Lower lobe of right lung (tissue), 2 donors: ENCODE measurements at regions not wholly inside any gene's neighbourhood (a gene's known extent, or its start where the extent isn't known, plus 50 kb on each side); places are given as distances from the start of the nearest gene placed in this dataset.

ENCODE experiments used
- ATAC-seq, 2 donors: fragments of 200-7000 bp; cut with Tn5 transposase; one replicate each; pipeline ENCODE4 v1.9.1; 2020 to 2022; ENCODE audit warnings: mild to moderate bottlenecking in 2 of 2, moderate library complexity in 2 of 2
- DNase-seq: peaks from one replicate; pipeline ENCODE4 v3.0.0-alpha.2; 2020
- H3K27ac ChIP-seq: fragments of 200-600 bp; one replicate; pipeline ENCODE4 v1.8.0; 2022
- H3K27me3 ChIP-seq: fragments of 200-600 bp; one replicate; pipeline ENCODE4 v1.8.0; 2022; ENCODE audit warnings: low read depth
- H3K36me3 ChIP-seq: fragments of 200-600 bp; one replicate; pipeline ENCODE4 v1.8.0; 2022; ENCODE audit warnings: mild to moderate bottlenecking
- H3K4me1 ChIP-seq: fragments of 200-600 bp; one replicate; pipeline ENCODE4 v1.8.0; 2022
- H3K4me3 ChIP-seq: fragments of 200-600 bp; one replicate; pipeline ENCODE4 v1.8.0; 2022; ENCODE audit warnings: mild to moderate bottlenecking
- H3K9me3 ChIP-seq: fragments of 200-600 bp; one replicate; pipeline ENCODE4 v1.8.0; 2022
- intact Hi-C: fragments of 100-400 bp; cut with DNase I; formaldehyde crosslinking; loops from one replicate; pipeline ENCODE4 v1.11.0; 2022
- TF ChIP-seq, protein P1 (sequence below): fragments of 200-600 bp; IDR thresholded peaks from one replicate; pipeline ENCODE4 v1.8.0; 2022; ENCODE audit warnings: antibody characterized with exemption, mild to moderate bottlenecking
- donor health status: DM: no; HTN: yes; CAD: no; lungs with severe emphysema.

DNA sequence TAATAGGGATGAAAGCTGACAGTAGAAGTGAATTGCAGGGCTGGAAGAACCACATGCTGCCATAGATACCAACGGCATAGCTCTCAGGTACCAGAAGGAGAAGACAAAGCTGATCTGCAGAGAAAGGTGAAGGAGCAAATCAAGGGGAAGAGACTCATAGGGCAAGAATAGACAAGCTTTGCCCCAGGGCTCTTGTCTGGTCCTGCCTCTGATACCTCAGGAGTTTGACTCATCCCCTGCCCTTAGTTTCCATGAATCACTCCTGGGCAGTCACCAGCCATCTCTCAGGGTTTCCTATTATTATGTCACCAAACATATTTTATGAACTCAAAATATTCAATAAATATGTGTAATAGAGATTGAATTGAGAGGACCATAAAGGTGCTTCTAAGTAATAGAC, 800.9 kb downstream of the DNAH5 start:
- H3K4me3 ChIP-seq, result no peak overlapping the region
- intact Hi-C loops, result no loop called here
- DNase-seq (no peak), ATAC-seq (no peak)
- TF ChIP-seq, protein P1, sequence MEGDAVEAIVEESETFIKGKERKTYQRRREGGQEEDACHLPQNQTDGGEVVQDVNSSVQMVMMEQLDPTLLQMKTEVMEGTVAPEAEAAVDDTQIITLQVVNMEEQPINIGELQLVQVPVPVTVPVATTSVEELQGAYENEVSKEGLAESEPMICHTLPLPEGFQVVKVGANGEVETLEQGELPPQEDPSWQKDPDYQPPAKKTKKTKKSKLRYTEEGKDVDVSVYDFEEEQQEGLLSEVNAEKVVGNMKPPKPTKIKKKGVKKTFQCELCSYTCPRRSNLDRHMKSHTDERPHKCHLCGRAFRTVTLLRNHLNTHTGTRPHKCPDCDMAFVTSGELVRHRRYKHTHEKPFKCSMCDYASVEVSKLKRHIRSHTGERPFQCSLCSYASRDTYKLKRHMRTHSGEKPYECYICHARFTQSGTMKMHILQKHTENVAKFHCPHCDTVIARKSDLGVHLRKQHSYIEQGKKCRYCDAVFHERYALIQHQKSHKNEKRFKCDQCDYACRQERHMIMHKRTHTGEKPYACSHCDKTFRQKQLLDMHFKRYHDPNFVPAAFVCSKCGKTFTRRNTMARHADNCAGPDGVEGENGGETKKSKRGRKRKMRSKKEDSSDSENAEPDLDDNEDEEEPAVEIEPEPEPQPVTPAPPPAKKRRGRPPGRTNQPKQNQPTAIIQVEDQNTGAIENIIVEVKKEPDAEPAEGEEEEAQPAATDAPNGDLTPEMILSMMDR, result no peak
- no peak overlapping the region for H3K27ac ChIP-seq
- no peaks in the 10 kb centered on the region for H3K9me3 ChIP-seq
- H3K27me3 ChIP-seq, result no peaks in the 10 kb centered on the region
- no peaks in the 10 kb centered on the region for H3K36me3 ChIP-seq
- H3K4me1 ChIP-seq, result no peaks in the 10 kb centered on the region

DNA sequence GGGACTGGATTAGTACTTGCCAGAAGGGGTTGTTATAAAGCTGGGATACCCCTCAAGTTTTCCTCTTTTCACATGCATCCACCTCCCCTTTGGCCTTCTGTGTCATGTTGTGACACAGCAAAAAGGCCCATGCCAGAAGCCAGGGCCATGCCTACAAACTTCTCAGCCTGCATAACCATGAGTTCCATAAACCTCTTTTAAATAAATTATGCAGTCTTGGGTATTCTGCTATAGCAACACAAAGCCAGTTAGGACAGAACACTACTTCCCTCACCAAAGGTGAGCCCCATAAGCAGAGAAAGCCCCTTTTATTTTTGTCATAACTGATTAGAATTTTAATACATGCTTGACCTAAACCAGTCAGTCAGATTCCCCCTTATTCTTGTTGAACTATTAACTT, 801.3 kb downstream of the DNAH5 start:
- no peaks in the 10 kb centered on the region for H3K9me3 ChIP-seq
- TF ChIP-seq, protein P1, result no peak
- no peaks in the 10 kb centered on the region for H3K36me3 ChIP-seq
- no peaks in the 10 kb centered on the region for H3K27me3 ChIP-seq
- no peak overlapping the region for H3K4me3 ChIP-seq
- DNase-seq (no peak), ATAC-seq (no peak)
- no peaks in the 10 kb centered on the region for H3K4me1 ChIP-seq
- intact Hi-C loops, result no loop called here
- H3K27ac ChIP-seq, result no peak overlapping the region

DNA sequence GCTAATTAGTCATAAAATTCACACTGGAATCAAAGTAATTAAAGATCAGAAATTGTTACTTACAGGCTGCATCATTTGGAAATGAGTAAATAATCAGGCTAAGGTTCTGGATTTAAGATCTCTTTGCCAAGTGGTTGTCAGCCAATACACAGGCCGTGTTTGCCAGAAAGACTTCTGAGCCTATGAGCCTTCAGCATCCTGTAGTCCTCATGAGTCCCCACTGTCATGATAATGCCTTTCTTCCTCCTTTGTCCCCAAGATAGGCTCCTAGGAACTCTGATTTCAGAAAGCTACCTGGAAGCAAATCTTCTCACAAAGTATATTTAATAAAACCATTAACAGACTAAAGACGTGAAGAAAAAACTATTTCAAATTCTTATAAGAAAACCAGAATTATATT, 810.5 kb downstream of the DNAH5 start:
- H3K4me3 ChIP-seq, result no peak overlapping the region
- no peaks in the 10 kb centered on the region for H3K36me3 ChIP-seq
- DNase-seq (no peak), ATAC-seq (no peak)
- intact Hi-C loops, result no loop called here
- H3K9me3 ChIP-seq, result no peaks in the 10 kb centered on the region
- no peak overlapping the region for H3K27ac ChIP-seq
- H3K27me3 ChIP-seq, result no peaks in the 10 kb centered on the region
- TF ChIP-seq, protein P1, result no peak
- no peaks in the 10 kb centered on the region for H3K4me1 ChIP-seq

DNA sequence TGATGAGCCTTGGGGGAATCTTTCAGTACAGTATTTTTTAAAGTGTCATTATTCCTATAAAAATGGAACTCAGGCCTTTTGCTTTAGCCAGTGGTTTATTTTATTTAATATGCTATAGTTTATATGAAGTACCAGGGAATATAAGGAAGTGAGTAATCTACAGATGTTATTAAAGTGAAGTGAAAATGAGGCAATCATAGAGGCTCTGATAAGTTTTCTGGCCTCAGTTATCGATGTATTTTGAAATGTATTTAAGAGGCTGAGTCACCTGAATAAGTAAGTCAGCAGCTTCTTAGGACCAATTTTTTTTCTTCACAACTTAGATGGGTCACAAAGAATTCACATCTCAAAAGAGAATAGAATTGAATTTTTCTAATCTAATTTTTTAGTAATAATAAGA, 829.0 kb downstream of the DNAH5 start:
- TF ChIP-seq, protein P1, result no peak
- H3K4me1 ChIP-seq, result no peaks in the 10 kb centered on the region
- no peaks in the 10 kb centered on the region for H3K9me3 ChIP-seq
- ATAC-seq (no peak), DNase-seq (no peak)
- intact Hi-C loops, result no loop called here
- H3K36me3 ChIP-seq, result no peaks in the 10 kb centered on the region
- H3K4me3 ChIP-seq, result no peak overlapping the region
- no peaks in the 10 kb centered on the region for H3K27me3 ChIP-seq
- H3K27ac ChIP-seq, result no peak overlapping the region

DNA sequence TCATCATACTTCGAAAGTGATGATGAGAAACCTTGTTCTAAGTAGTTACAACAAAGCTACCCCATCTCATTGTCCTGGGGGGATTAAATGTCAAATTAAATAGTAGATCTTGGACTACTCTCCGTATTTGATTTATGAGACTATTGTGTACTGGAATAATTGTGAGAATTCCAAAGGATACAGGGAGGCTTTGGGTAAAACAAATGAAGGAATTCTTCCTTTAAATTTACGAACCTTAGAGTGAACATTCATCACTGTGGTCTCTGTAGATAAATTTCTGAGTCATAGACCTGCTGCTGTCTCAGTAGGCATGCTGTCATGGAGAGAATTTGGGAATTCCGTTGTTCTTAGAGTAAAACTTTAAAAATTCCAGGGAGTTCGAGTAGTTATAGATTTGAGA, 836.2 kb downstream of the DNAH5 start:
- intact Hi-C loops, result no loop called here
- TF ChIP-seq, protein P1, result no peak
- no peaks in the 10 kb centered on the region for H3K4me1 ChIP-seq
- ATAC-seq (no peak), DNase-seq (no peak)
- H3K9me3 ChIP-seq, result no peaks in the 10 kb centered on the region
- H3K36me3 ChIP-seq, result no peaks in the 10 kb centered on the region
- no peak overlapping the region for H3K27ac ChIP-seq
- H3K4me3 ChIP-seq, result no peak overlapping the region
- H3K27me3 ChIP-seq, result no peaks in the 10 kb centered on the region

DNA sequence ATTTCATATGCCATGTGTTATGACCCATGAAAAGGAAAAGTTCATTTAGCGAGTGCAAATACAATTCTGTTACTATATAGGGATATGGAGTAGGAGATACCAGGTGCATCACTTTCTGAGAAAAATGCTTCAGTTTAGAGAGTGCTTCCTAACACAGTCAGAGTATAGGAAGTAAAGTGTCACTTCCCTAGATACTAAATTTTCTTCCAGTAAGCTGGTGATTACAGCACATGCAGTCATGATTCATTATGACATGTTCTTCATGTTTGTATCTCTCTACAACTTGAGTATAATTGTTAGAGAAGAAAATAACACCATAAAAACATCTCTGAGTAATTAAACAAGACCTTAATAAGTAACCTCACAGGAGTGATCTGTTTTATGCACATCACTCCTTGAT, 837.0 kb downstream of the DNAH5 start:
- TF ChIP-seq, protein P1, result no peak
- DNase-seq (no peak), ATAC-seq (no peak)
- H3K4me3 ChIP-seq, result no peak overlapping the region
- intact Hi-C loops, result no loop called here
- no peaks in the 10 kb centered on the region for H3K4me1 ChIP-seq
- no peak overlapping the region for H3K27ac ChIP-seq
- no peaks in the 10 kb centered on the region for H3K27me3 ChIP-seq
- no peaks in the 10 kb centered on the region for H3K36me3 ChIP-seq
- H3K9me3 ChIP-seq, result no peaks in the 10 kb centered on the region
